ENCODE measurements at regions not wholly inside any gene's neighbourhood (a gene's known extent, or its start where the extent isn't known, plus 50 kb on each side); places are given as distances from the start of the nearest gene placed in this dataset.

DNA sequence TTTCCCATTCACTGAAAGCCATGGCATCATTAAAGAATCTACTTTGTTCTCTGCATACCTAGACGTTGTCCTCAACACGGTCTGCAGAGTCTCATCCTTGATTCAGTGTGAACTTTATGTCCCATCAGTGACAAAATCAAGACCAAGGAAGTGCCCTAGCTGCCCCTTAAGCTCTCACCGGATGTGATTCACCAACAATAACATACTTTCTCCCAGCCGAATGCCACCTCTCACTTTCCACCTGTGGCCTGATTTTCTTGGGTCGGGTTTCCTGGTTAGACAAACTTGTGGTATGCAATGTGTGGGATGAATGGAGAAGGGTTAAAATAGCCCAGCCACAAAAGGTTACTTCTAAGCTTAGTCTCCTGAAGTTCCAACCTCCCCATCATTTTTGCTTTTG, 145.3 kb upstream of the PAPPA start:
- no peak for DNase-seq

DNA sequence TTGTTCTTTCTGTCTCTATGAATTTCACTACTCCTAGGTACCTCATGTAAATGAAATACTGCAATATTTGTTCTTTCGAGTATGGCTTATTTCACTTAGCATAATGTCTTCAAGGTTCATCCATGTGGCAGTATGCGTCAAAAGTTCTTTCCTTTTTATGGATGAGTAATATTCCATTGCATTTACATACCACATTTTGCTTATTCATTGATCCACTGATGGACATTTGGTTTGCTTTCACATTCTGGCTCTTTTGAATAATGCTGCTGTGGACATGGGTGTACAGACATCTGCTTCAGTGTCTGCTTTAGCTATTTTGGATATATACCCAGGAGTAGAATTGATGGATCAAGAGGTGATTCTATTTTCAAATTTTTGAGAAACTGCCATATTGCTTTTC, 144.2 kb upstream of the PAPPA start:
- DNase-seq: no peak

DNA sequence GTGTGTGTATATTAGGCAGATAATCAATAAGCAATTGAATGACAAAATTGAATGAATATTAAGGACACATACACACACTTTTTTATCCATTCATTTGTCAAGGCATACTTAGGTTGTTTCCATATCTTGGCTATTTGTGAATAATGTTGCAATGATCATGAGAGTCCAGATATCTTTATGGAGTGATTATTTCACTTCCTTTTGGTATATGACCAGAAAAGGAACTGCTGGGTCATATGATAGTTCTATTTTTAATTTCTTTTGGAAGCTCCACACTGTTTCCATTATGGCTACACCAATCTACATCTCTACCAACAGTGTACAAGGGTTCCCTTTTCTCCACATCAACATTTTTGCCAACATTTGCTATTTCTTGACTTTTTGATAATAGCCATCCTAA, 137.7 kb upstream of the PAPPA start:
- no peak for DNase-seq

DNA sequence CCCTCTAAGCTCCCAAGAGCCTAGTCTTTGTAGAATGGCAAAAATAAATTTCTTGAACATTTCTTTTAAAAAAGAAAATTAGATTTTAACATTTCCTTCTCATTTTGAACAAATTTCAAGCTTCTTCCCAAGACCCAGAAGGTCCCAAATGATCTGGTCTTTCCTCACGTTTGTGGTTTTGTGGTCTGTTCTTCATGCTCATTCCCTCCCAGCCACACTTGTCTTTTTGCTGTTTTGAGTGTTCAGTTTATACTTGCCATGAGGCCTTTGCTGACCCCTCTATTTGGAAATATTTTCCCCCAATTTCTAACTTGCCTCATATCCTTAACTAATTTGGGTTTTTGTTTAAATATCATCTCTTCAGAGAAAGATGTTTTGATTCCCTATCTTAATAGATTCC, 133.4 kb upstream of the PAPPA start:
- DNase-seq: no peak

DNA sequence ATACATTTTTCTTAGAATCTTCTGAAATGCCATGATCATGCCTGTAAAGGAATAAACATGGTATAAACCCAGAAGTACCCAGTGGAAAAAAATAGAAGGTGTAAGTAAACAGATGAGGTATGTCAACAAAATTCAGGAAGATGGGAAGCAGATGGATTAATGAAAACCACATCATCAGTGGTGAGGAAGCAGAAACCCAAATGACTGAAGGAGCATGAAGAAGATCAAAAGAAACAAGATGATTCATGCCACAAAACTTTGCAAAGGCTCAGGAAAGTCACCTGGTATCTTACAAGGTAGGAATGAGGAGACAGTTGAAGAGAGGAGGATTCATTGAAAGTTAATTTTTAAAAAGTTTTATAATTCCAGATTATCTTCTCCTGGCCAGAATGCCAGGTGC, 132.8 kb upstream of the PAPPA start:
- no peak for DNase-seq

DNA sequence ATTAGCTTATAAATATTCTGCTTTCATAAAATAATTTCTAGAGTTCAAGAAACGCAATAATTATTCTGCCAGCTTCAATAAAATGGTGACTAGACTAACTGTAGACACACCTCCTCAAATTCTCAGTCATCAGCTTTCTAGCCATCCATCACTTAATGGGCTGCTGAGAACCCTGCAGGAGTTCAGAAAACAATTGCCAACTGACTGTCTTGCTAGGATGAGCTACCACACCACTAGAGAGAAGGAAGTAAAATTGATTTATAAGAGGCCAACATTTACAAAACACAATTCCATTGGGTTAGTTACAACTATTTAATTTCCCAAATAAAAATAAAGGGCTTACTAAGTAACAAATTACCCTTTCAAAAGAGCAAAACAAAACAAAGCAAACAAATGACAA, 126.5 kb upstream of the PAPPA start:
- DNase-seq: no peak

DNA sequence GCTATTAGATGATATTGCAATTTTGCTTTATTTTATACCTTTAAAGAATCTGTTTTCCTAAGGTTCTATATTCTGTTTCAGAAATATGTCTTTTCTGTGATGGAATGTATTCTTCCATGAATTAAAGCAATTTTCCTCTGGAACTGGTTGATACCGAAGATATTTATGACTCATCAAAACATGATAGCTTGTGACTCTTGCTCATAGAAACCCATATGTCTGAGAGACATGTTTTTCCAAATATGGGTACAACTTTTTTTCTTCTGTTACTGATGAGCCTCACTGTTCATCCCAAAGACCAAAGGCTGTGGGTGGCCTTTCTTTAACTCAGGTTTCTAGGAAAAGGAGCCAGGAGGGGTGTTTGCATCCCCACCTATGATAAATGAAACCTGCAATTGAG, 126.1 kb upstream of the PAPPA start:
- DNase-seq: no peak

DNA sequence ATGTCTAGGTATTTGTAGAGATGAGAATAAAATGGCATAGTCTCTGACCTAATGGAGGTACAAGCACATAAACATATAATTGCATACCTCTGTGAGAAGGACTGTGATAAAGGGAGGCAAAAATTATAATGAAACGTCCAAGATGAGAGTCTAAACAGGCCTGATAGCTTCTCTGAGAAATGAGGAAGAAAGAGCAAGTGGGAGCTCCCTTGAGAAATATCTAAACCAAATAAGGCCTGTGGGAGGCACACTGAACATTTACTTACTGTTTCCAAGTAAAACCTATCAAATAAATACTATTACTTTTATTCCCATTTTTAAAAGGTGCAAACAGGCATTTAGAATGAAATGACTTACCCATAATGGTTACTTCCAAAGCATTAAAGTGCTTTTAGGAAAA, 125.6 kb upstream of the PAPPA start:
- DNase-seq: no peak

DNA sequence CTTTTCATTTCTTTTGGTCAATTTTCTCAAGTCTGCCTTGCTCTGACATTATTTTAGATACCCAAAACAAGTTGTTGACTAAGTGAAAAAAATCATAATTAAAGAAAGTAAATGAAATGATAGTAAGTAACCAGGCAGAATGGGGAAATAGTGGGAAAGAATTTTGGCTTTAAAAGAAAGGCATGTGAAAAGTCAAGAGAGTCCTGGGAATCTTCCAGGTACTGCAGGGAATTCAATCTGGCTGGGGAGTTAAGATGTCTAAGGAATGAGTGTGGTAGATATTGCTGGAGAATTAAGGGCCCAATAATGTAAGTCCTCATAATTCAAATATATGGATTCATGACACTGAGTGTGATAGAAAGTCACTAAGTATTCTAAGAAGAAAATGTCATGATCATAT, 123.1 kb upstream of the PAPPA start:
- DNase-seq: no peak

DNA sequence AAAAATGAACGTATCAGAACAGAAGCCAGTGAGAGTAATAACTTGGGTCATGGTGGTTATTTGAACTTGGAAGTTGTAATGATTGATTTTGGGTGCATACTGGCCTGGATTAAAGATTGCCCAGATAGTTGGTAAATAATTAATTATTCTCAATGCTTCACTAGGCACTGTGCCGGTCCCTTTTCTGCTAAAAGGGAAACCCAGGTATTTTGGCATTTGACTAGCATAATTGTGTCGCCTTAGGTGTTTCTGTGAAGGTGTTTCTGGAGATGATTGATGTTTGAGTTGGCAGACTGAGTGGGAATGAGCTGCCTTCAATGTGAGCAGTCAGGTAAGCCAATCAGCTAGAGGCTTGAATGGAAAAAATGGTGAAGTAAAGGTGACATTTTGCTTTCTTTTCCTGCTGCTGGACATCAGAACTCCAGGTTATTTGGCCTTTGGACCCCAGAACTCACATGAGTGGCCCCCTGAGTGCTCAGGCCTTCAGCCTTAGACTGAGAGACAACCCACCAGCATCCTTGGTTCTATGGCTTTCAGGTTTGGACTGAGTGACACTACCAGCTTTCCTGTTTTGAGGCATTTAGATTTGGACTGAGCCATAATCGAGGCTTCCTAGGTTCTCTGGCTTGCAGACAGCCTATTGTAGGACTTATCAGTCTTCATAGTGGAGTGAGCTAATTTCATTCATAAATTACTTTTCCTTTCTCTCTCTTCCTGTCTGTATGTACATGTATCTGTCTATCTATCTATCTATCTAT, 120.7 kb upstream of the PAPPA start:
- no peak for DNase-seq

DNA sequence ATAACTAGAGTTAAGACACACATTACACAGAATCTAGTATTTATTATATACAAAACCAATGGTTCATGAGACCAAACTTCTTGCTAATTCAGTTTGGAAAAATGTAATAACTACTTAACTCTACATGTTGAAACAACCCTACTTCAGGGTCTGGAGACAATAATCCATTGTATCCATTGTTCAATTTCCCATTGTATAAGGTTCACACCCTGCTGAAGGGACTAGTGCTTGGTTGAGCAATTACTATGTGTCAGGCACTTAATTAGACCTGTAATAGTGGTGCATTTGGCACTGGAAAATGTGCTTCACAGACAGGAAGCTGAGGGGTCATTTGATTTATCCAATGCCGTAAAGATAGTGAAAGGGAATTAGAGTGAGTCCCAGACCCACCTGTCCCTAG, 114.3 kb upstream of the PAPPA start:
- no peak for DNase-seq

DNA sequence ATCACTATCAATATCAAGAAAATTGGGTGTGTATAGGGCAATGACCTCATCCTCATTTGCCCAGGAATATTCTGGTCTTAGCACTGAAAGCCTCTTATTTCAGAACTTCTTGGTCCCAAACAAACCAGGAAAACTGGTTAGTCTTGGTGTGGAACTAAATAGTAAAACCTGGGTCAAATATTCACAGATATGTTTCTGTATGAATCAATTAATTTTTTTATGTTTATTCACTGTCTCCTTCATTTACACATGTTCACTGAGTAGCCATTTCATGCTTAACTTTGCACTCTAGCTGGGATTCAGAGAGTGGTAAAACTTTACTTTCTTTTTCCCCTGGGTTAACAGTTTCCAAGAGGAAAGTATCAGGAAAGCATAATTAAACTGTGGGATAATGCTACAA, 113.7 kb upstream of the PAPPA start:
- DNase-seq: no peak

DNA sequence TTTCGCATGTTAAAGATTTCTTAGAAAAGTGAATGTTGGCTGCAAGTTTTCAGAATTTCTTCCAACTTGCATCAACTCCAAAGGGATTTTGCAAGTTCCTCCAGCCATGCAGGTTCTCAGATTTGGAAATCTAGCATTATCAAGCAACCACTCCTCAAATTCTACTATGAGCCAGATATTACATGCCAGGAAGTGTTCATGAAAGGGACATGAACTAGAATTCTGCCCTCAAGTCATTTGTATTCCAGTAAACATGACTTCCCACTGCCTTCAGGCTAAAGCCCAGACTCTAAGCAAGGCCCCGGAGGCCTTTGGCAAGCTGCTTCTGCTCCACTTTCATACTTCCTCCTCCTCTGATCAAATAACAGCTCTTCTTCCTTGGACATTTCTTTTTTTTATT, 111.3 kb upstream of the PAPPA start:
- no peak for DNase-seq

DNA sequence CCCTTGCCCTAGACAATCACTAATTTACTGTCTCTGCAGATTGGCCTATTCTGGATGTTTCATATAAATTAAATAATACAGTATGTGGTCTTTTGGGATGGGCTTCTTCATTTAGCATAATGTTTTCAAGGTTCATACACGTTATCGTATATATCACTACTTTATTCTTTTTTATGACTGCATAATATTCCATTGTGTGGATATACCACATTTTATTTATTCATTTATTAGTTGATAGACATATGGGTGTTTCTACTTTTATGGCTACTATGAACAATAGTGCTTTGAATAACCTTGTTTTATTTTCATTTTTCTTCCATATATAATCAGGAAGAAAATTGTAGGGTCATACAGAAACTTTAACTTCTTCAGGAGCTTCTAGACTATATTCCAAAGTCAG, 108.5 kb upstream of the PAPPA start:
- DNase-seq: no peak

DNA sequence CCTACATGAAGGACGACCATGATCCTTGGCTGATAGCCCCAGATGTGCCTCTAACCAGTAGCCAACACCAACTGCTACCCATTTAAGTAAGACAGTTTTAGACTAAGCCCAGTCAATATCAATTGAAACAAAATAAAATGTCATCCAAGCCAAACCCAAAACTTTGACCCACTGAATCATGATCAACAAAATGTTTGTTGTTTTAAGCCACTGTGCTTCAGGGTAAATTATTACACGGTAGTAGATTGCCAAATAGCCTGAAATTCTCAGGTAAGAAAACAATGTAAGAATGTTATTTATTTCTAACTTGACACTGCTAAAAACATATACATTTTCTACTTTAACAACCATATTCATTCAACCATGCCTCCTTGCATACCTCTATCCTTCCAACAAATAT, 105.5 kb upstream of the PAPPA start:
- no peak for DNase-seq

DNA sequence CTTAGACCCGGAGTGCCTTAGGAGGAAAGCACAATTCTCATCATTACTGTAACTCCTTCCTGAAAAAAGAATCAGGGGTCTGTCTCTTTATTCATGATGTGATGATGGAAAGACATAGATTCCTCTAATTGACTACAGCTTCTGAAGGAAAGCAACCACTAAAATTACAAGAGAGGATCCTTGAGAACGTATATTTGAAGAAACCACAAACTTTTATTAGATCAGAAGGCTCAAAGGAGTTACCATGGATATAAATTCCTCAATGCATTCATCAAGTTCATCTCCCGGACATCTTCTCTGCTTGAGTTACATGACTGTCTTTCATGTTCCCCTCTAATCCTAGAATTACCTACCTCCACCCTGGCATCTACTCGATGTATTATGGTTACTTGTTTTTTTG, 104.1 kb upstream of the PAPPA start:
- DNase-seq: no peak

DNA sequence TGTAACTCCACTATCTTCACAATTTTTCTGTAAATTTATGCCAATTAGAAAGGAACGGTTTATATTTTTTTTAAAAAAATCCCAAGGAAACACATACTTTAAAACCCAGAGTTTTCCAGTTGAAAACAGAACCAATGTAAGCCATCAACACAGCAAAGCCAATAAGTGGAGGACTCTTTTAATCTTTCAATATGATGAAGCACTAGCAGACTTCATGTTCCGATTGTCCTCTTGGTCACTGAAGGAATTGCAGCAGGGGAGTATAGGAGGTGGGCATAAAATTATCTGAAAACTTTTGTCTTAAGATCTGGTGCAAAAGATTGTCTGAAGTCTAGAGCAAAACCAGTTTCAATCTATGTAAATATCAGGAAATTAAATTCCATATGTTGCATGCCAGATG, 102.1 kb upstream of the PAPPA start:
- DNase-seq: no peak

DNA sequence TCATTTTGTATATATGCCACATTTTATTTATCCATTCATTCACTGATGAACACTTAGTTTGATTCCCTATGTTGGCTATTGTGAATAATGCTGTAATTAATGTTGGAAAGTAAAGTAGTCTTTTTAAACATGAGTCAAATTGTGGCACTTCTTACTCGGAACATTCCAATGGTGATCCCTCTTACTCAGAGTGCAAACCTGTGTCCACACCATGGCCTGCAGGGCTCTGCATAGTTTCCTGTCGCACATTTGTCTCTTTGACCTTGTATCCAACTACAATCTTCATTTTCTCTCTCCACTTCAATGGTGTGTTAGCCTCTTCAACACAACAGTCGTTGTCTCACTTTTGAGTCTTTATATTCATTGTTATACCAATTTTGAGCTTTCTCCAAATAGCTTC, 98.1 kb upstream of the PAPPA start:
- no peak for DNase-seq

DNA sequence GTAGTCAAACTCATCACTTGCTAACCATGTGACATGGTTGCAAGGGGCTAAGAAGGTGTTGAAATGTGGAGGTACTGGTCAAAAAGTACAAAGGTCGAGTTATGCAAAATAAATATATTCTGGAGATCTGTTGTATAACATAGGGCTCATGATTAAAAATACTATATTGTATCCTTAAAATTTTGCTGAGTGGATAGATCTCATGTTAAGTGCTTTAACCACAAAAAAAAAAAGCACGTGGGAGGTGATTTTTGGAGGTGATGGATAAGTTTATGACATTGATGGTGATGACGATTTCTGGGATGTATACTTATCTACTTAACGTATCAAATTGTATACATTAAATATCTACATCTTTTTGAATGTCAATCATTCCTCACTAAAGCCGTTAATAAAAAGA, 96.2 kb upstream of the PAPPA start:
- no peak for DNase-seq

DNA sequence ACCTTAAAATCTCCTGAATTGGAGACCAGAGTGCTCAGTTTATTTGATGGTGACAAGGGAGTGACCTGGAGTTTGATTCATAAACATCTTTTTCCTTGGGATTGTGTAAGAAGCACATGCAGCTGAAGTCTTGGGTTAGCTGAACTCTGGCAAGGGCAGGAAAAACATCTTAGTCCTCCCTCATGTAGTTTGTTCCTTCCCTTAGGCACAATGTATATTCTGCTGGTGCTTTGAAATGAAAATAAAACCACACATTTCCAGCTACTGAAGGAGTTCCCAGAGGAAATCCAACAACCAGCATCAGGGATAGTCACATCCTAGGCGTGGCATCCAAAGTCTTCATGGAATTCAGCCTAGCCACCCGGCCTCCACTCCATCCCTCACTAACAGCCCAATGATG, 95.2 kb upstream of the PAPPA start:
- no peak for DNase-seq

DNA sequence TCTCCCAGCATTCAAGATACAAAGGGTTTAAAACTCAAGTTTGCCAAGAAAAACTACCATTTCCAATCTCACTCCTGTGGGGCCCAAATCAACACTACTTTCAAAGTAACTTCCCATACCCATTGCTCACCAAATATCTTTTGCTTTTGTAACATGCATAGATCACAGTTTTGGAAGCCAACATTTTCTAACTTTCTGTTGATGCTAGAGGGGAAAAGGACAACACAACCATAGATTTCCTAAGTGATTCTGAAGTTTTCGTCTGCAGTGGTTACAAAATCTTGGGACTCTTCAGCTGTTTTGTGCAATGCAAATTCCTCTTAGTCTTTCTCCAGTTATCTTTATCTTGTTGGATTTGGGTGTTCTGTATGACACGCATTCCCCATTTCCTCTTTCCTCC, 94.1 kb upstream of the PAPPA start:
- DNase-seq: no peak

DNA sequence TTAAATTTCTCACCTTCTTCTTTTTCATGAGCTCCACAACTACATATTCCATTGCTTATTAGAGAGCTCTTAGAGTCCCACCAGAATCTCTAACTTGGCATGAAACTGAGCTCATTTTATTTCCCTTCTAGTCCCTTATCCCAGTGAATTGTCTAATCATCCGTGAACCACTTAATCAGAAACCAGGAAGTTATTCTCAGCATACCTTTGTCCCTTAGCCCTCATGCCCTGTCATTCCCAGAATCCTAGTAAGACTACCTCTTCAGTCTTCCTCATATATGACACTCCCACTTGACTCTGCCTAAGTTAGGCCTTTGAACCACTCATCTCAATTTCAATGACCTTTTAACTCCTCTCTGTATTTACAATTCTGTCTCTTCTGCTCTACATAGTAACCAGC, 93.0 kb upstream of the PAPPA start:
- DNase-seq: no peak

DNA sequence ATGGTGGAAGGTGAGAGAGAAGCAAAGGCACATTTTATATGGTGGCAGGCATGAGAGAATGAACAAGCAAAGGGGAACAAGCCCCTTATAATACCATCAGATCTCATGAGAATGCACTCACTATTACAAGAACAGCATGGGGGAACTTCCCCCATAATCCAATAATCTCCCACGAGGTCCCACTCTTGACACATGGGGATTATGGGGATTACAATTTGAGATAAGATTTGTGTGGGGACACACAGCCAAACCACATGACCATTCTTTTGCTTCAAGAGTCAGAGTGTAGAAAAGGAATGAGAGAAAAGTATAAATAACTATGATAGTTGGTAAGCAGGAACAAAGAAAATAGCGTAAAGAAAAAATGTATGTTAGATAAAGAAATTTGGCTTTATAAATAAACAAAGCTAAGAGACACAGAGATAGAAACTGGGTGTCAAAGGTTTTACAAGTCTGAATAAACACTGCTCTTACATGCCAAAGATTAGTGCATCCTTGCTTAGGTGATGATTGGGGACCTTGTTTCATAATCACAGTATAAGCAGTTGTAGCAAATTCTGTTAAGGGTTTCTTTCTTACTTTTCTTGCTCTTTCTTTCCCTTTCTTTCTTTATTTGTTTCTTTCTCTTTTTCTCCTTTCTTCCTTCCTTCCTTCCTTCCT, 91.9 kb upstream of the PAPPA start:
- DNase-seq: no peak

DNA sequence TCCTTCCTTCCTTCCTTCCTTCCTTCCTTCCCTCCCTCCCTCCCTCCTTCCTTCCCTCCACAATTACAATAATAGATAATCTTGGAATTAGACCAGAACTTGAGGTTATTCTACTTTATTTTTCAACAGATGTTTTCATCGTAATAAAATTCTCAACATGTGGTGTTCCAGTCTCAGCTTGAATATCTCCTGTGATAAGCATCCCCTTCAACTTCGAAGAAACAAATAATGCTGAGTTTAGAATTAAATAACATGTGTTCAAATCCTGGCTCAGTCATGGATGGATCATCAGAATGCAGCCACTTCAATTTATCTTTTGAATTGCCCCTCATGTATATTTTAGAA, 91.4 kb upstream of the PAPPA start:
- no peak for DNase-seq

DNA sequence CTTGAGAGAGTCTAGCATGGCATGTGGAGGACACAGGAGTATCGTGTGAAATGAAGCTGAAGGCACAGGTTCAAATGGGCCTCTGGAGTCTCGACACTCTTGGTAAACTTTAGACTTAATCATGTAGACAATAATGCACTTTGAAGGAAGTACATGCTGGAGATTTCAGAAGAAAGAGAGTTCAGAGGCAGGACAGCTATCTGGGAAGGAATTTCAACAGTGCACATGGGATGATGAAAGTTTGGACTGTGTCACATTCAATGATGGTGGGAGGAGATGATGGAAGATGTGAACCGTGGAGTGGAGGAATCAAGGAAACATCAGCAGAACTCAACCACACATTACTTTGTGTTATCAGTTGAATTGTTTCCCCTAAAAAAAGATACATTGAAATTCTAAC, 88.6 kb upstream of the PAPPA start:
- no peak for DNase-seq
